Uterus (tissue), 2 donors: ENCODE measurements at regions not wholly inside any gene's neighbourhood (a gene's known extent, or its start where the extent isn't known, plus 50 kb on each side); places are given as distances from the start of the nearest gene placed in this dataset.

Experiments used
- CTCF ChIP-seq, 4 experiments: fragments of 200-600 bp in 2 of 4; fragments of 450-650 bp in 2 of 4; sonication (generic) in 2 of 4; IDR thresholded peaks; one replicate each; pipeline ENCODE4 v1.5.1; 2016 to 2019; ENCODE audit warnings: antibody characterized with exemption in 4 of 4, mild to moderate bottlenecking in 2 of 4, moderate library complexity in 1 of 4
- POLR2A ChIP-seq, 2 donors: fragments of 450-650 bp; IDR thresholded peaks; one replicate each; pipeline ENCODE4 v1.6.1; 2016; ENCODE audit warnings: antibody characterized with exemption in 2 of 2, mild to moderate bottlenecking in 1 of 2, moderate library complexity in 1 of 2

- TF ChIP-seq CTCF (IDR thresholded peaks at IDR 0.05) (no peak), POLR2A (IDR thresholded peaks at IDR 0.05) (no peak)
Observed at GRCh38 chr7:68065581-68065980, 1068.9 kb downstream of the TYW1 start.
